ENCODE measurements at regions not wholly inside any gene's neighbourhood (a gene's known extent, or its start where the extent isn't known, plus 50 kb on each side); places are given as distances from the start of the nearest gene placed in this dataset.

- Mint-ChIP-seq H3K9me3 (no peaks in the 10 kb centered on the region), H3K36me3 (ENCODE audit: low read depth) (no peaks in the 10 kb centered on the region), H3K27me3 (ENCODE audit: low read depth) (no peaks in the 10 kb centered on the region), H3K27ac (no peak overlapping the region), H3K4me1 (ENCODE audit: low read depth) (no peaks in the 10 kb centered on the region), H3K4me3 (no peak overlapping the region)
Measured at GRCh38 chr11:92410526-92410925, 185.9 kb downstream of the FAT3 start.

- Mint-ChIP-seq H3K27ac (no peak overlapping the region), H3K27me3 (ENCODE audit: low read depth) (no peaks in the 10 kb centered on the region), H3K36me3 (ENCODE audit: low read depth) (no peaks in the 10 kb centered on the region), H3K4me1 (ENCODE audit: low read depth) (no peaks in the 10 kb centered on the region), H3K9me3 (no peaks in the 10 kb centered on the region), H3K4me3 (no peak overlapping the region)
Measured at GRCh38 chr11:92411431-92411830, 186.8 kb downstream of the FAT3 start.

DNA sequence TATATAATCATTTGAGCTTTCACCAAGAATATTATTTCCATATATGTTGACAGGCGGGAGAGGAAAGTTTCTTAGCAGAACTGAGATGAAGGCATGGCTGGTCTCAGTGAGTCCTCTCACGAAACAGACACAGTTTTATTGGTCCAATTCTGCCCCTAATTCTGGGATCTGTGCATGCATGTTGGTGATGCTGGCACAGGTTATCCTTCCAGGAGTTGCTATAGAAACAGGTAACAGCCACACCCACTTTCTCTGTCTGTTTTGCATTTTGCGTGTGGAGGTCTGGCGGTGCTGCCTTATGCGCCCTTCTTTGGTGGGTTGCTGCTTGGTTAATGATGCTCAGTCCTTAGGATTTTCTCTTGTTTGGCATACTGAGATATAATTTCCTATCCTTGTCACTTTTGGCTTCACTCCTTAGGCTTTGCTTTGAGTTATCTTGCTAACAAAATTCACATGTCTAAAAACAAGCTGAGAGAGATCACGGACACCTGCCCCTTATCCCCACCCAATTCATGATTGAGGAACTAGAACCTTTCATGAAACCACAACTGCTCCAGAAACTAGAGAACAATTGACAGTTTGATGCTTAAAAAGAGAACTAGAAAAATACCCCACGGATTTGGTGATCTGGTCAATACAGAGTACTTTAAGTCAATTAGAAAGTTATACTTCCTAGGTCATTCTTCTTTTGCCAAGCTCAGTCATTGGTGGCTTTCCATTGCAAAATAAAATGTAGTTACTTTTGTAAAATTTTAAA, 189.3 kb downstream of the FAT3 start:
- Mint-ChIP-seq H3K27me3 (ENCODE audit: low read depth) (no peaks in the 10 kb centered on the region), H3K27ac (no peak overlapping the region), H3K9me3 (no peaks in the 10 kb centered on the region), H3K4me1 (ENCODE audit: low read depth) (no peaks in the 10 kb centered on the region), H3K4me3 (no peak overlapping the region), H3K36me3 (ENCODE audit: low read depth) (no peaks in the 10 kb centered on the region)

DNA sequence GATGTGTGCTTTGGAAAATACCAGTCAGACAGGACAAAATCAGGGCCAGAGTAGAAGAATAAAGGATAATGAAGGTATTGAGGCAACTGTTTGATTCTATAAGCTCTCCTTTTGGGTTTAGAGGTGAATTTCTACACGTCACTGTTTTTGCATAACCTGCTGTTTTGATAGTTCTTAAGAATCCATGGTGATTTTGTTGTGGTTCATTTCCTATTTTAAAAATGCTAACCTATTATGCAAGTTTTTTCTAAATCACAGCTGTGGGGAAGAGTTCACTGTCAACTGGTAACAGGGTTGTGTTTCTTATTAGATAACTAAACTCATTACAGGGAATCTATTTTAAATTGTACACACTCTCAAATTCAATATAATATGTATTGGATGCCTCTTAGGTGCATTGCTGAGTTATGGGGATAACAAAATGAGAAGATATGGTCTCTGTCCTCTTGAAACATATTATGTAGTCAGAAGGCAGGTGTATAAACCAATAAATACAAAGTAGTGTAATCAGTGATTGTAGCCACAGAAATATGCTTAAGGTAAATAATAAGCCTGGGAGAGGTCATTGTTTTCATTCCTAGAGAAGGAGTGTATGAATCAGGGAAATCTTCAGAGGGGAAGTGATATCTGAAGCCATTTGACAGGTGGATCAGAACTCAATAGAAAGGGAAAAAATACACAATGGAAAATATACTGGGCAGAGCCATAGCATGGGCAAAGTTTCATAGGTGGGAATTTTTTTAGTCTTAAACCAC, 192.5 kb downstream of the FAT3 start:
- no peaks in the 10 kb centered on the region for H3K4me1 Mint-ChIP-seq (ENCODE audit: low read depth)

DNA sequence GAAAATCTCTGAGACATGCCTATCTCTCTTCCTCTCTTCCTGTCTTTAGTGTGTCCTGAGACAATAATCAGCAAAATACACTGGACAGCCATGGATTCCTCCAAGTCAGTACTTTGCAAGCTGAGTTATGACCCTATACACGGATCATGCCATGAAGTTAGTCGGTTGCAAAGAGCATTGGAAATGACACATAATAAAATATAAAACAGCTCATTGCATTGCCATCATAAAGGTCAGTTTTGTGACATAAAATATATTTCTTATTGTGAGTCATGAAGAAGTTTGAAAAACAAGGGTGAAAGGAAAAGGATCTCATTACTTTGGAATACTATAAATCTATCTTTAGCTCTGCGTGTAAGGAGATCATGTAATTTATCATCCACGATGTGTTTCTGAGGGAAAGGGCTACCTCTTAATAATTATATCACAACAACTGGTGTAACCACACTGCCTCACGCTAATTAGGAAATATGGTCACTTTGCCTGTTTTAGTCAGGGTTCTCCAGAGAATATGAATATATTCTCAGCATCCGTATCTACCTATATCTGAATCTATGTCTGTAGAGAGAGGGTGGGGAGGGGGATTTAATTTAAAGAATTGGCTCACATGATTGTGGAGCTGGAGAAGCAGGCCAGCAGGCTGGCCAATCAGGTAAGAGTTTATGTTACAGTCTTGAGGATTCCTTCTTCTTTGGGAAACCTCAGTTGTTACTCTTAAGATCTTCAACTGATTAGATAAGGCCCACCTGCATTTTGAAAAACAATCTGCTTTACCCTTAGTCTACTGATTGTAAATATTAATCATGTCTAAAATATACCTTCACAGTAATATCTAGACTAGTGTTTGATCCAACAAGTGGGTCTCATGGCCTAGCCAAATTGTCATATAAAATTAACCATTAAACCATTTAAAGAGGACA, 198.8 kb downstream of the FAT3 start:
- Mint-ChIP-seq H3K9me3 (no peaks in the 10 kb centered on the region), H3K27ac (no peak overlapping the region)

More for the DNA sequence above, 192.5 kb downstream of the FAT3 start:
- no peak overlapping the region for H3K4me3 Mint-ChIP-seq
- H3K9me3 Mint-ChIP-seq: no peaks in the 10 kb centered on the region
- no peaks in the 10 kb centered on the region for H3K36me3 Mint-ChIP-seq (ENCODE audit: low read depth)
- H3K27ac Mint-ChIP-seq: no peak overlapping the region
- H3K27me3 Mint-ChIP-seq (ENCODE audit: low read depth): no peaks in the 10 kb centered on the region

DNA sequence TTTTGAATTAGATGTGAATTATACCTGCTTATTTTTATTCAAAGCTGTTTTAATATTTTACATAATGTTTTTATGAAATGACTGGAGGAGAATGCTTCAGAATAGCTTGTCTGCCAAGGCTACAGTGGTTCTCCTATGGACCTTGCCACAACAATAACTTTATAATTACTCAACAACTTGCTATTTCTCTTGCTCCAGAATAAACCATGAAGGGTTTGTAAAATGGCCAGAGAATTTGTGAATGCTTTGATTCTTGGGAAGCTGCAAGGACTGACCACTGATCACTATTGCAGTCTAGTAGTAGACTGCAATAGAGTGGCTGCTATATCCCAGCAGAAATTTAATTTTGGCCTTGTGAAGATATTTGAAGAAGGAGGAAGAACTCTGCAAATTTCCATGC, 199.7 kb downstream of the FAT3 start:
- H3K27me3 Mint-ChIP-seq (ENCODE audit: low read depth): no peaks in the 10 kb centered on the region
- H3K4me3 Mint-ChIP-seq: no peak overlapping the region
- H3K36me3 Mint-ChIP-seq (ENCODE audit: low read depth): no peaks in the 10 kb centered on the region
- H3K27ac Mint-ChIP-seq: no peak overlapping the region
- H3K9me3 Mint-ChIP-seq: no peaks in the 10 kb centered on the region
- H3K4me1 Mint-ChIP-seq (ENCODE audit: low read depth): no peaks in the 10 kb centered on the region

More for the DNA sequence above, 198.8 kb downstream of the FAT3 start:
- H3K36me3 Mint-ChIP-seq (ENCODE audit: low read depth): no peaks in the 10 kb centered on the region
- no peaks in the 10 kb centered on the region for H3K27me3 Mint-ChIP-seq (ENCODE audit: low read depth)
- no peaks in the 10 kb centered on the region for H3K4me1 Mint-ChIP-seq (ENCODE audit: low read depth)
- H3K4me3 Mint-ChIP-seq: no peak overlapping the region

DNA sequence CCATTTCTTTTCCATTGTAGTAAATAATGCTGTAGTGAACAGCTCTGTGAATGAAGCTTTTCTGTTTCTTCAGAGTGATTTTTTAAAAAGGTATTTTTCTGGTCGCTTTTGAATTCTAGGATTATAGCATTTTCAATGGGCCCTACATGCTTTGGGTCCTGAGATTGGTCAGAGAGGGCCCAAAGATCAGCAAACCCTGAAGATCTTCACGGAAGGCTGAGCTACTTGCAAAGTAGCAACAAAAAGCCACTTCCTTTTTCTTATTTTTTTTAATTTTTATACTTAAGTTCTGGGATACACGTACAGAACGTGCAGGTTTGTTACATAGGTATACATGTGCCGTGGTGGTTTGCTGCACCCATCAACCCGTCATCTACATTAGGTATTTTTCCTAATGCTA, 200.5 kb downstream of the FAT3 start:
- Mint-ChIP-seq H3K27ac (no peak overlapping the region), H3K36me3 (ENCODE audit: low read depth) (no peaks in the 10 kb centered on the region), H3K27me3 (ENCODE audit: low read depth) (no peaks in the 10 kb centered on the region), H3K4me3 (no peak overlapping the region), H3K4me1 (ENCODE audit: low read depth) (no peaks in the 10 kb centered on the region), H3K9me3 (peaks cover 5% of the 10 kb centered on the region)

DNA sequence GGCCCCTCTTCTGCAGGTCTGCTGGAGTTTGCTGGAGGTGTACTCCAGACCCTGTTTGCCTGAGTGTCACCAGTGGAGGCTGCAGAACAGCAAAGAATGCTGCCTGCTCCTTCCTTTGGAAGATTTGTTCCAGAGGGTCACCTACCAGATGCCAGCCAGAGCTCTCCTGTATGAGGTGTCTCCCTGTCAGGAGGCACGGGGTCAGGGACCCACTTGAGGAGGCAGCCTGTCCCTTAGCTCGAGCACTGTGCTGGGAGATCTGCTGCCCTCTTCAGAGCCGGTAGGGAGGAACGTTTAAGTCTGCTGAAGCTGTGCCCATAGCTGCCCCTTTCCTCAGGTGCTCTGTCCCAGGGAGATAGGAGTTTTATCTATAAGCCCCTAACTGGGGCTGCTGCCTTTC, 207.9 kb downstream of the FAT3 start:
- H3K9me3 Mint-ChIP-seq: peaks cover 5% of the 10 kb centered on the region
- no peaks in the 10 kb centered on the region for H3K4me1 Mint-ChIP-seq (ENCODE audit: low read depth)
- H3K36me3 Mint-ChIP-seq (ENCODE audit: low read depth): no peaks in the 10 kb centered on the region
- H3K4me3 Mint-ChIP-seq: no peak overlapping the region
- no peaks in the 10 kb centered on the region for H3K27me3 Mint-ChIP-seq (ENCODE audit: low read depth)
- no peak overlapping the region for H3K27ac Mint-ChIP-seq

DNA sequence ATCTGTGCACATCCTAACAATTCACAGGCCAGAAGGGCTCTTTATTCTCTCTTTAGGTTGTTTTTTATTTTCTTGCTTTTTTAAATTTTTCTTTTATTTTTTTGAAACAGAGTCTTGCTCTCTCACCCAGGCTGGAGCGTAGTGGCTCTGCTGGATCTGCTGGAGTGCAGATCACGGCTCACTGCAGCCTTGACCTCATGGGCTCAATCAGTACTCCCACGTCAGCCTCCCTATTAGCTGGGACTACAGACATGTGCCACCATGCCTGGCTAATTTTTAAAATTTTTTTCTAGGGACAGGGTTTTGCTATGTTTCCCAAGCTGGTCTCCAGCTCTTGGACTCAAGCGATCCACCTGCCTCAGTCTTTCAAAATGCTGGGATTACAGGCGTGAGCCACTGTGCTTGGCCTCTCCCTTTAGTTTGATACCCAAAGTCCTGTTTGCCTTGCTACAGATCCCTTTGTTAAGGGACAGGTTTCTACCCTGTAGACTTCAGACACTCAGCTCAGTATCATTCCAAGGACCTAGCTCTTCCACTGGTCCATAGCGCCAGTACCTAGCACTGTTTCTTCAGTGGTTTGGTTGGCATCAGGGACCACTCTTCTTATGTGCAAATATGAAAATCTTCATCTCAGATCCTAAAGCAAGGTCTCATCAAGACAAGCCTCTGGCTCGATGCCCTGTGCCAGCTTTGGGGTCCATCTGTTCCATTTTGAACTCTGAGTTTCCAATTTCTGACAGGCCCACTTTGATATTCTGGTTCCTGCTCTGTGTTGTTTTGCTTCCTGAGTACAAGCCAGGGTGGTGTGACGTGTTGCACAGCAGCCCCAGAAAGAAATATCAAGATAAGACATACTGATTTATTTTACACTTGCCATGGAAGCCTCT, 211.7 kb downstream of the FAT3 start:
- Mint-ChIP-seq H3K4me1 (ENCODE audit: low read depth) (no peaks in the 10 kb centered on the region), H3K9me3 (no peaks in the 10 kb centered on the region), H3K27ac (no peak overlapping the region), H3K36me3 (ENCODE audit: low read depth) (no peaks in the 10 kb centered on the region), H3K4me3 (no peak overlapping the region), H3K27me3 (ENCODE audit: low read depth) (no peaks in the 10 kb centered on the region)

- Mint-ChIP-seq H3K27ac (no peak overlapping the region), H3K27me3 (ENCODE audit: low read depth) (no peaks in the 10 kb centered on the region), H3K36me3 (ENCODE audit: low read depth) (no peaks in the 10 kb centered on the region), H3K4me3 (no peak overlapping the region), H3K4me1 (ENCODE audit: low read depth) (no peaks in the 10 kb centered on the region), H3K9me3 (no peaks in the 10 kb centered on the region)
Measured at GRCh38 chr11:92439133-92439532, 214.5 kb downstream of the FAT3 start.

- Mint-ChIP-seq H3K4me3 (no peak overlapping the region), H3K27me3 (ENCODE audit: low read depth) (no peaks in the 10 kb centered on the region), H3K27ac (no peak overlapping the region), H3K9me3 (no peaks in the 10 kb centered on the region), H3K4me1 (ENCODE audit: low read depth) (no peaks in the 10 kb centered on the region), H3K36me3 (ENCODE audit: low read depth) (no peaks in the 10 kb centered on the region)
Measured at GRCh38 chr11:92440701-92441442, 216.3 kb downstream of the FAT3 start.

GRCh38 chr11:92441443-92441726, 216.8 kb downstream of the FAT3 start:
- Mint-ChIP-seq H3K36me3 (ENCODE audit: low read depth) (no peaks in the 10 kb centered on the region), H3K9me3 (no peaks in the 10 kb centered on the region), H3K27me3 (ENCODE audit: low read depth) (no peaks in the 10 kb centered on the region), H3K4me1 (ENCODE audit: low read depth) (no peaks in the 10 kb centered on the region), H3K4me3 (no peak overlapping the region), H3K27ac (no peak overlapping the region)

DNA sequence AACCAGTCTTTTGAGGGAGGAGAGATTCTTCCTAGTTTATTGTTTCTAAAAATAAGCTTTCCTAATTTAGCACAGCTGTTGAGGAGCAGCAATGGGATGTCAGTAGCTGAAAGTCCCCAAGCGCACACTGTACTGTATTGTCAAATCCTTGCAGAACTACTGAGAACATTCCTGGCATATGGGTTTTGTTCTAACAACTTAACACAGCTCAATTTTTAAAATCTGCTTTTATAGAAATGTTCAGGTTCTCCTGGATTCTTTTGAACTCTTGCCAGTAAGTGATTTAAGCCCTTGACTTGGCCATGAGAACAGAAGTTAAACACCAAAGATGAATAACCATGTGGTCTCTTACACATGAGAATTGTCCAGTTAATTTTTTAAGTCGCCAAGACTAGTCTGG, 218.6 kb downstream of the FAT3 start:
- H3K27me3 Mint-ChIP-seq (ENCODE audit: low read depth): no peaks in the 10 kb centered on the region
- no peaks in the 10 kb centered on the region for H3K36me3 Mint-ChIP-seq (ENCODE audit: low read depth)
- no peaks in the 10 kb centered on the region for H3K9me3 Mint-ChIP-seq
- no peak overlapping the region for H3K27ac Mint-ChIP-seq
- no peak overlapping the region for H3K4me3 Mint-ChIP-seq
- H3K4me1 Mint-ChIP-seq (ENCODE audit: low read depth): no peaks in the 10 kb centered on the region
